GM18867 (cell line): ENCODE measurements at regions not wholly inside any gene's neighbourhood (a gene's known extent, or its start where the extent isn't known, plus 50 kb on each side); places are given as distances from the start of the nearest gene placed in this dataset.
"Not testable (repeated sequence)": the region's sequence is repeated elsewhere in the genome, so short reads cannot be mapped to it uniquely, and the experiment has no call there.

Experiments used
- ATAC-seq: cut with Tn5 transposase; IDR thresholded peaks from one replicate; pipeline ENCODE4 v1.9.1; 2021; ENCODE audit warnings: mild to moderate bottlenecking, moderate library complexity; ENCODE audit not compliant: unreplicated experiment

GRCh38 chr7:50856806-50857205 is 74.1 kb upstream of the GRB10 start:
- no peak for ATAC-seq

GRCh38 chr7:50856231-50856630 is 73.5 kb upstream of the GRB10 start:
- ATAC-seq, result no peak

- ATAC-seq, result no peak
Measured at GRCh38 chr7:50855526-50855925, 72.8 kb upstream of the GRB10 start.

GRCh38 chr7:50854831-50855230 is 72.1 kb upstream of the GRB10 start:
- ATAC-seq, result no peak

GRCh38 chr7:50854247-50854646 is 71.6 kb upstream of the GRB10 start:
- ATAC-seq, result no peak

GRCh38 chr7:50853311-50853710 is 70.6 kb upstream of the GRB10 start:
- no peak for ATAC-seq

GRCh38 chr7:50852901-50853300 is 70.2 kb upstream of the GRB10 start:
- ATAC-seq, result no peak

- no peak for ATAC-seq
Measured at GRCh38 chr7:50851891-50852290, 69.2 kb upstream of the GRB10 start.

GRCh38 chr7:50851451-50851850 is 68.8 kb upstream of the GRB10 start:
- no peak for ATAC-seq

- no peak for ATAC-seq
Measured at GRCh38 chr7:50849991-50850390, 67.3 kb upstream of the GRB10 start.

- no peak for ATAC-seq
Measured at GRCh38 chr7:50848203-50848602, 65.5 kb upstream of the GRB10 start.

- not testable (repeated sequence) for ATAC-seq
Measured at GRCh38 chr7:50844861-50845260, 62.2 kb upstream of the GRB10 start.

GRCh38 chr7:50842041-50842440 is 59.3 kb upstream of the GRB10 start:
- ATAC-seq, result no peak

- no peak for ATAC-seq
Measured at GRCh38 chr7:50838675-50839377, 56.1 kb upstream of the GRB10 start.

- no peak for ATAC-seq
Measured at GRCh38 chr7:50837965-50838364, 55.3 kb upstream of the GRB10 start.

GRCh38 chr7:50836646-50837045 is 54.0 kb upstream of the GRB10 start:
- no peak for ATAC-seq

GRCh38 chr7:50835156-50835555 is 52.5 kb upstream of the GRB10 start:
- ATAC-seq, result no peak

GRCh38 chr7:50834679-50835078 is 52.0 kb upstream of the GRB10 start:
- ATAC-seq, result no peak

GRCh38 chr7:50834031-50834535 is 51.4 kb upstream of the GRB10 start:
- no peak for ATAC-seq

GRCh38 chr7:50832744-50833143 is 50.0 kb upstream of the GRB10 start:
- ATAC-seq, result no peak
